ENCODE measurements at regions not wholly inside any gene's neighbourhood (a gene's known extent, or its start where the extent isn't known, plus 50 kb on each side); places are given as distances from the start of the nearest gene placed in this dataset.

DNA sequence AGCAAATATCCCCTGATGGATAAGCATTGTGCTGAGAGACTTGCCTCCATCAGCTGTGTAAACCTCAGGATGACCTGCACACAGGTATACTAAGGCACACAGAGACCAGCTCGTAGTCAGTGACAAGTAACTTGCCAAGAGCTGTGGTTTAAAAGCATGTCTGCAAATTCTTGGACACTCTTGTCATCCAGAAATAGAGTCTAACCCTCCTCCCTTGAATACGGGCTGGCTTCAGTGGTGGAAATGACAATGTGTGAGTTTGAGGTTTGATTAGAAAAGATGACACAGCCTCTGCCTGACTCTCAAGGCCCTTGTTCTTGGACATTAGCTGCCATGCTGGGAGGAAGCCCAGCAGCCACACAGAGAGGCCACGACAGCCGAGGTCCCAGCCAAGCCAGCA, 114.4 kb downstream of the GADD45G start:
- no TSS peak for BruUV-seq (replicated peaks)
- RAD21 ChIA-PET (ENCODE audit: low non-redundant PET in 1 of 2, low total read pairs in 2 of 2, uncharacterized antibody in 2 of 2, unreplicated experiment in 2 of 2) = no interaction called here
- POLR2A ChIA-PET = no interaction called here
- 0 out of 4 replicates have a peak, but pooled peaks cover 0 to 3% of the 10 kb centered on the region in 2 experiments for H3K4me1 ChIP-seq (ENCODE audit: control insufficient read depth in 1 of 2, insufficient read depth in 2 of 2, low read length in 2 of 2)
- no peaks in the 10 kb centered on the region for H3K36me3 ChIP-seq (ENCODE audit: control insufficient read depth in 1 of 2, insufficient read depth in 2 of 2, low read length in 2 of 2)
- no peak overlapping the region for H3K9ac ChIP-seq (ENCODE audit: low read length)
- intact Hi-C loops (cut with micrococcal nuclease) = no loop called here
- CTCF ChIA-PET = no interaction called here
- peaks cover 6% of the 10 kb centered on the region; the same call in 1 of the 2 replicates for H3K27me3 ChIP-seq (ENCODE audit: insufficient read depth, low read length)
- no peaks in the 10 kb centered on the region for H4K20me1 ChIP-seq (ENCODE audit: insufficient read depth)
- no peak overlapping the region for H3K4me3 ChIP-seq (replicated peaks in 1 of 2; ENCODE audit: low read depth in 1 of 2, low read length in 2 of 2)
- H3K9me3 ChIP-seq (ENCODE audit: control insufficient read depth in 1 of 2, insufficient read depth in 1 of 2, low read depth in 1 of 2, low read length in 2 of 2) = no peaks in the 10 kb centered on the region
- H3K4me2 ChIP-seq (ENCODE audit: low read length) = no peak overlapping the region
- TF ChIP-seq ZNF274 (IDR thresholded peaks at IDR 0.05; ENCODE audit: low read depth, low read length) = no peak
- no peak for TF ChIP-seq YY1 (IDR thresholded peaks at IDR 0.05; ENCODE audit: extremely low read depth, insufficient replicate concordance, low read depth, low read length)
- TF ChIP-seq, protein P1, sequence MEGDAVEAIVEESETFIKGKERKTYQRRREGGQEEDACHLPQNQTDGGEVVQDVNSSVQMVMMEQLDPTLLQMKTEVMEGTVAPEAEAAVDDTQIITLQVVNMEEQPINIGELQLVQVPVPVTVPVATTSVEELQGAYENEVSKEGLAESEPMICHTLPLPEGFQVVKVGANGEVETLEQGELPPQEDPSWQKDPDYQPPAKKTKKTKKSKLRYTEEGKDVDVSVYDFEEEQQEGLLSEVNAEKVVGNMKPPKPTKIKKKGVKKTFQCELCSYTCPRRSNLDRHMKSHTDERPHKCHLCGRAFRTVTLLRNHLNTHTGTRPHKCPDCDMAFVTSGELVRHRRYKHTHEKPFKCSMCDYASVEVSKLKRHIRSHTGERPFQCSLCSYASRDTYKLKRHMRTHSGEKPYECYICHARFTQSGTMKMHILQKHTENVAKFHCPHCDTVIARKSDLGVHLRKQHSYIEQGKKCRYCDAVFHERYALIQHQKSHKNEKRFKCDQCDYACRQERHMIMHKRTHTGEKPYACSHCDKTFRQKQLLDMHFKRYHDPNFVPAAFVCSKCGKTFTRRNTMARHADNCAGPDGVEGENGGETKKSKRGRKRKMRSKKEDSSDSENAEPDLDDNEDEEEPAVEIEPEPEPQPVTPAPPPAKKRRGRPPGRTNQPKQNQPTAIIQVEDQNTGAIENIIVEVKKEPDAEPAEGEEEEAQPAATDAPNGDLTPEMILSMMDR (IDR thresholded peaks at IDR 0.05 in 2 of 3, conservative IDR thresholded peaks at IDR 0.05 in 1 of 3; ENCODE audit: borderline replicate concordance in 1 of 3, insufficient read depth in 1 of 3, low read depth in 2 of 3, low read length in 2 of 3) = no peak
- TF ChIP-seq CBX3 (IDR thresholded peaks at IDR 0.05; ENCODE audit: low read depth) = no peak
- TF ChIP-seq POLR2AphosphoS5 (IDR thresholded peaks at IDR 0.05; ENCODE audit: low read depth, low read length) = no peak
- TF ChIP-seq, protein P2, sequence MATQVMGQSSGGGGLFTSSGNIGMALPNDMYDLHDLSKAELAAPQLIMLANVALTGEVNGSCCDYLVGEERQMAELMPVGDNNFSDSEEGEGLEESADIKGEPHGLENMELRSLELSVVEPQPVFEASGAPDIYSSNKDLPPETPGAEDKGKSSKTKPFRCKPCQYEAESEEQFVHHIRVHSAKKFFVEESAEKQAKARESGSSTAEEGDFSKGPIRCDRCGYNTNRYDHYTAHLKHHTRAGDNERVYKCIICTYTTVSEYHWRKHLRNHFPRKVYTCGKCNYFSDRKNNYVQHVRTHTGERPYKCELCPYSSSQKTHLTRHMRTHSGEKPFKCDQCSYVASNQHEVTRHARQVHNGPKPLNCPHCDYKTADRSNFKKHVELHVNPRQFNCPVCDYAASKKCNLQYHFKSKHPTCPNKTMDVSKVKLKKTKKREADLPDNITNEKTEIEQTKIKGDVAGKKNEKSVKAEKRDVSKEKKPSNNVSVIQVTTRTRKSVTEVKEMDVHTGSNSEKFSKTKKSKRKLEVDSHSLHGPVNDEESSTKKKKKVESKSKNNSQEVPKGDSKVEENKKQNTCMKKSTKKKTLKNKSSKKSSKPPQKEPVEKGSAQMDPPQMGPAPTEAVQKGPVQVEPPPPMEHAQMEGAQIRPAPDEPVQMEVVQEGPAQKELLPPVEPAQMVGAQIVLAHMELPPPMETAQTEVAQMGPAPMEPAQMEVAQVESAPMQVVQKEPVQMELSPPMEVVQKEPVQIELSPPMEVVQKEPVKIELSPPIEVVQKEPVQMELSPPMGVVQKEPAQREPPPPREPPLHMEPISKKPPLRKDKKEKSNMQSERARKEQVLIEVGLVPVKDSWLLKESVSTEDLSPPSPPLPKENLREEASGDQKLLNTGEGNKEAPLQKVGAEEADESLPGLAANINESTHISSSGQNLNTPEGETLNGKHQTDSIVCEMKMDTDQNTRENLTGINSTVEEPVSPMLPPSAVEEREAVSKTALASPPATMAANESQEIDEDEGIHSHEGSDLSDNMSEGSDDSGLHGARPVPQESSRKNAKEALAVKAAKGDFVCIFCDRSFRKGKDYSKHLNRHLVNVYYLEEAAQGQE (IDR thresholded peaks at IDR 0.05; ENCODE audit: low read depth) = no peak
- no peak for TF ChIP-seq POLR2A (IDR thresholded peaks at IDR 0.05; ENCODE audit: borderline replicate concordance, extremely low read depth, insufficient read depth, insufficient read length)
- no peak for TF ChIP-seq SRF (IDR thresholded peaks at IDR 0.05; ENCODE audit: low read depth)
- TF ChIP-seq SP1 (IDR thresholded peaks at IDR 0.05; ENCODE audit: low read depth) = no peak
- no peak for TF ChIP-seq CEBPB (IDR thresholded peaks at IDR 0.05; ENCODE audit: low read depth)
- TF ChIP-seq, protein P3, sequence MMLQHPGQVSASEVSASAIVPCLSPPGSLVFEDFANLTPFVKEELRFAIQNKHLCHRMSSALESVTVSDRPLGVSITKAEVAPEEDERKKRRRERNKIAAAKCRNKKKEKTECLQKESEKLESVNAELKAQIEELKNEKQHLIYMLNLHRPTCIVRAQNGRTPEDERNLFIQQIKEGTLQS (IDR thresholded peaks at IDR 0.05) = no peak
- no peak for TF ChIP-seq EGR1 (IDR thresholded peaks at IDR 0.05; ENCODE audit: low read depth)
- no peak for TF ChIP-seq EZH2phosphoT487 (IDR thresholded peaks at IDR 0.05; ENCODE audit: borderline replicate concordance)
- TF ChIP-seq ELF1 (IDR thresholded peaks at IDR 0.05; ENCODE audit: borderline replicate concordance, low read depth) = no peak
- TF ChIP-seq RAD21 (IDR thresholded peaks at IDR 0.05; ENCODE audit: low read depth) = no peak
- TF ChIP-seq, protein P4, sequence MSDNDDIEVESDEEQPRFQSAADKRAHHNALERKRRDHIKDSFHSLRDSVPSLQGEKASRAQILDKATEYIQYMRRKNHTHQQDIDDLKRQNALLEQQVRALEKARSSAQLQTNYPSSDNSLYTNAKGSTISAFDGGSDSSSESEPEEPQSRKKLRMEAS (IDR thresholded peaks at IDR 0.05) = no peak
- TF ChIP-seq, protein P5, sequence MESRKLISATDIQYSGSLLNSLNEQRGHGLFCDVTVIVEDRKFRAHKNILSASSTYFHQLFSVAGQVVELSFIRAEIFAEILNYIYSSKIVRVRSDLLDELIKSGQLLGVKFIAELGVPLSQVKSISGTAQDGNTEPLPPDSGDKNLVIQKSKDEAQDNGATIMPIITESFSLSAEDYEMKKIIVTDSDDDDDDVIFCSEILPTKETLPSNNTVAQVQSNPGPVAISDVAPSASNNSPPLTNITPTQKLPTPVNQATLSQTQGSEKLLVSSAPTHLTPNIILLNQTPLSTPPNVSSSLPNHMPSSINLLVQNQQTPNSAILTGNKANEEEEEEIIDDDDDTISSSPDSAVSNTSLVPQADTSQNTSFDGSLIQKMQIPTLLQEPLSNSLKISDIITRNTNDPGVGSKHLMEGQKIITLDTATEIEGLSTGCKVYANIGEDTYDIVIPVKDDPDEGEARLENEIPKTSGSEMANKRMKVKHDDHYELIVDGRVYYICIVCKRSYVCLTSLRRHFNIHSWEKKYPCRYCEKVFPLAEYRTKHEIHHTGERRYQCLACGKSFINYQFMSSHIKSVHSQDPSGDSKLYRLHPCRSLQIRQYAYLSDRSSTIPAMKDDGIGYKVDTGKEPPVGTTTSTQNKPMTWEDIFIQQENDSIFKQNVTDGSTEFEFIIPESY (IDR thresholded peaks at IDR 0.05; ENCODE audit: extremely low read depth, insufficient replicate concordance, low read length) = no peak
- no peak for TF ChIP-seq ZFX (IDR thresholded peaks at IDR 0.05)
- no peak for TF ChIP-seq SIN3A (IDR thresholded peaks at IDR 0.05; ENCODE audit: low read depth)
- H3K27ac ChIP-seq (ENCODE audit: low read depth, low read length) = no peak overlapping the region
- ATAC-seq (no peak), DNase-seq (ENCODE audit: low read depth, low spot score) (no peak)
- no peak overlapping the region for H2AFZ ChIP-seq (ENCODE audit: low read depth, low read length, poor library complexity, severe bottlenecking)
- no peaks in the 10 kb centered on the region for H3K79me2 ChIP-seq (ENCODE audit: insufficient read depth, low read length)
- H3K9me2 ChIP-seq (ENCODE audit: insufficient read depth) = no peaks in the 10 kb centered on the region
